ENCODE measurements at regions not wholly inside any gene's neighbourhood (a gene's known extent, or its start where the extent isn't known, plus 50 kb on each side); places are given as distances from the start of the nearest gene placed in this dataset.
"Not testable (repeated sequence)": the region's sequence is repeated elsewhere in the genome, so short reads cannot be mapped to it uniquely, and the experiment has no call there.

DNA sequence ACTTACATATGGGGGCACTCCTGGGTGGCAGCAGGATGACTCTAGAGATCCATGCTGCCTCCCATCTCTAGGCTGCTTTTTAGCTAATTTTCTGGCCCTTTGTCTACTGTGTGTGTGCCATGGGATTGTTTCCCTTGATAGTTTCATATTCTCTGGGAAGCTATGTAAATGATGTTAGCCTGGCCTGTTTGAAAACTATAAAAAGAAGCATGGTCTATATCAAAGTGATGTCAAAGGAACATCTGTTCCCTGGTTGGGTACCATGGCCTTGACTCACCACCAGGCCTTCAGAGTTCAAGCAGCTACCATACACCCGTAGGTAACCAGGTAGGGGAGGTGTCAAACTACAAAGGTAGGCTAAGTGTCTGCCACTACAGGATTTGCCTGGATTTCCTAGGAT lies 310.4 kb downstream of the FRK start:
- no peaks in the 10 kb centered on the region for H3K4me1 Mint-ChIP-seq
- H3K9me3 Mint-ChIP-seq, result peaks cover under 1% of the 10 kb centered on the region
- DNase-seq, result no peak
- TF ChIP-seq, protein P1, sequence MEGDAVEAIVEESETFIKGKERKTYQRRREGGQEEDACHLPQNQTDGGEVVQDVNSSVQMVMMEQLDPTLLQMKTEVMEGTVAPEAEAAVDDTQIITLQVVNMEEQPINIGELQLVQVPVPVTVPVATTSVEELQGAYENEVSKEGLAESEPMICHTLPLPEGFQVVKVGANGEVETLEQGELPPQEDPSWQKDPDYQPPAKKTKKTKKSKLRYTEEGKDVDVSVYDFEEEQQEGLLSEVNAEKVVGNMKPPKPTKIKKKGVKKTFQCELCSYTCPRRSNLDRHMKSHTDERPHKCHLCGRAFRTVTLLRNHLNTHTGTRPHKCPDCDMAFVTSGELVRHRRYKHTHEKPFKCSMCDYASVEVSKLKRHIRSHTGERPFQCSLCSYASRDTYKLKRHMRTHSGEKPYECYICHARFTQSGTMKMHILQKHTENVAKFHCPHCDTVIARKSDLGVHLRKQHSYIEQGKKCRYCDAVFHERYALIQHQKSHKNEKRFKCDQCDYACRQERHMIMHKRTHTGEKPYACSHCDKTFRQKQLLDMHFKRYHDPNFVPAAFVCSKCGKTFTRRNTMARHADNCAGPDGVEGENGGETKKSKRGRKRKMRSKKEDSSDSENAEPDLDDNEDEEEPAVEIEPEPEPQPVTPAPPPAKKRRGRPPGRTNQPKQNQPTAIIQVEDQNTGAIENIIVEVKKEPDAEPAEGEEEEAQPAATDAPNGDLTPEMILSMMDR (IDR thresholded peaks at IDR 0.05), result no peak
- H3K4me3 Mint-ChIP-seq, result no peak overlapping the region
- no peaks in the 10 kb centered on the region for H3K27me3 Mint-ChIP-seq (ENCODE audit: low read depth, poor library complexity)
- no peaks in the 10 kb centered on the region for H3K36me3 Mint-ChIP-seq (ENCODE audit: low read depth)
- no peak overlapping the region for H3K27ac Mint-ChIP-seq

DNA sequence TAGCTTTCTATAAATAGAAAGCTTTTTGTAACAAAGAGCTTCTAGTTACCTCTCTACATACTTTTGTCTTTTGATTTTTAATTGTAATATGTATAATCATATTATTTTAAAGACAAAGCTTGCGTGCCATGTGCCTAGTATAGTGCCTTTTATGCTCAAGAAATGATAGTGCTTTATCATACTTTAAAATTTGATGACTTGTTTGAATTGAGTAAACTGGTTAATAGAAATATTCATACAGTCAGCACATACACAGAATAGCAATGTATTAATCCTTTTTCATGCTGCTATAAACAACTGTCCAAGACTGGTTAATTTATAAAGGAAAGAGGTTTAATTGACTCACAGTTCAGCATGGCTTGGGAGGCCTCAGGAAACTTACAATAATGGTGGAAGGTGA lies 313.0 kb downstream of the FRK start:
- TF ChIP-seq, protein P1 (IDR thresholded peaks at IDR 0.05), result no peak
- no peaks in the 10 kb centered on the region for H3K4me1 Mint-ChIP-seq
- DNase-seq, result no peak
- peaks cover 16% of the 10 kb centered on the region for H3K9me3 Mint-ChIP-seq
- H3K36me3 Mint-ChIP-seq (ENCODE audit: low read depth), result no peaks in the 10 kb centered on the region
- no peak overlapping the region for H3K4me3 Mint-ChIP-seq
- H3K27me3 Mint-ChIP-seq (ENCODE audit: low read depth, poor library complexity), result no peaks in the 10 kb centered on the region
- H3K27ac Mint-ChIP-seq, result no peak overlapping the region

DNA sequence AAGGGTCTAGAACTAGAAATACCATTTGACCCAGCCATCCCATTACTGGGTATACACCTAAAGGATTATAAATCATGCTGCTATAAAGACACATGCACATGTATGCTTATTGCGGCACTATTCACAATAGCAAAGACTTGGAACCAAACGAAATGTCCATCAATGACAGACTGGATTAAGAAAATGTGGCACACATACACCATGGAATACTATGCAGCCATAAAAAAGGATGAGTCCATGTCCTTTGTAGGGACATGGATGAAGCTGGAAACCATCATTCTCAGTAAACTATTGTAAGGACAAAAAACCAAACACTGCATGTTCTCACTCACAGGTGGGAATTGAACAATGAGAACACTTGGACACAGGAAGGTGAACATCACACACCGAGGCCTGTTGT lies 314.1 kb downstream of the FRK start:
- H3K36me3 Mint-ChIP-seq (ENCODE audit: low read depth); DNase-seq; H3K27ac Mint-ChIP-seq; H3K4me3 Mint-ChIP-seq; H3K27me3 Mint-ChIP-seq (ENCODE audit: low read depth, poor library complexity); H3K4me1 Mint-ChIP-seq: not testable (repeated sequence)
- H3K9me3 Mint-ChIP-seq, result peaks cover 16% of the 10 kb centered on the region

DNA sequence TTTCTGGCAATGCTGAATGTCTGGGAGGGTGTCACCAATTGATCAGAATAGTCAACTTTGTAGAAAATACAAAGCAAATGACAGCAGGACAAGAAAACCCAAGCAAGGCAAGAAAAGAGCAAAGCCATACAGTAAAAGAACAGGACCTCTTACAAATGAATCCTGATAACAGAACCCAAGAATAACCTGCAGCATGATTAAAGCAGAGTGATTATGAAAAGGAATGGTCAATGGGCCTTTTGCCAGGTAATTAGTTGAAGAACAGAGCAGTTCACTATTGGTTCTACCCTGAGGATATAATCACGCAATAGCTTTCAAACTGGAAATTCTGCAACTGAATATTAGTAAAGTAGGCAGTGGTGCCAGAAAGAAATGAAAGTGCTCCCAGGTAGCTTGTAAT lies 319.8 kb downstream of the FRK start:
- H3K27ac Mint-ChIP-seq, result no peak overlapping the region
- H3K36me3 Mint-ChIP-seq (ENCODE audit: low read depth), result no peaks in the 10 kb centered on the region

DNA sequence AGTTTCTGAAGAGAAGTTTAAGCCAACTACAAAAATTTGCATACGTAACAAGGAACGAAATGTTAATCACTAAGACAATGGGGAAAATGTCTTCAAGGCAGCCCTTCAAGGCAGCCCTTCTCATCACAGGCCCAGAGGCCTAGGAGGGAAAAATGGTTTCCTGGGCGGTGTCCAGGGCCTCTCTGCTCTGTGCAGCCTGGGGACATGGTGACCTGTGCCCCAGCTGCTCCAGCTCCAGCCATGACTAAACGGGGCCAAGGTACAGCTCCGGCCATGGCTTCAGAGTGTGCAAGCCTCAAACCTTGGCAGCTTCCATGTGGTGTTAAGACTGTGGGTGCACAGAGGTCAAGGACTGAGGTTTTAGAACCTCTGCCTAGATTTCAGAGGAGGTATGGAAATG lies 325.1 kb downstream of the FRK start:
- TF ChIP-seq, protein P1 (IDR thresholded peaks at IDR 0.05), result no peak
- Mint-ChIP-seq H3K27me3 (ENCODE audit: low read depth, poor library complexity) (no peaks in the 10 kb centered on the region), H3K4me1 (no peaks in the 10 kb centered on the region), H3K9me3 (peaks cover 15% of the 10 kb centered on the region), H3K36me3 (ENCODE audit: low read depth) (no peaks in the 10 kb centered on the region), H3K4me3 (no peak overlapping the region), H3K27ac (no peak overlapping the region)
- DNase-seq, result no peak

More for the DNA sequence above, 319.8 kb downstream of the FRK start:
- no peaks in the 10 kb centered on the region for H3K27me3 Mint-ChIP-seq (ENCODE audit: low read depth, poor library complexity)
- no peak overlapping the region for H3K4me3 Mint-ChIP-seq
- TF ChIP-seq, protein P1 (IDR thresholded peaks at IDR 0.05), result no peak
- no peak for DNase-seq
- no peaks in the 10 kb centered on the region for H3K4me1 Mint-ChIP-seq
- H3K9me3 Mint-ChIP-seq, result peaks cover 23% of the 10 kb centered on the region

DNA sequence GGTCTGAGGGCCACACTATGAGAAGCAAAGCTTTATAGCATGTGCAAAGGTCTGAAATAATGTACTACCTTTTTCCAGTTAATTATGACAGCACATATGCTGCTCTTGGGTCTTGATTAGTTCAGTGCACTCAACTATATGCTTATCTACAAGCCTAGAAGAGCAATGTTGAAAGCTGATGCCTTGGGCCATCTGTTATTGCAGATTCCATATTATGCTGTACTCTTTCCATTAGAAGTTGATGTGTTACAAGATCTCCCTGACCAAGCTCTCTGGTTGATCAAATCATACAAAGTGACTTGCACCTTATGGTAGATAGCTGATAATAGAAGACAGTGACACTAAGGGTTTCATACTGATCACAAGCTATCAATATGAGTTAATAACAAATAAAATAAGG lies 327.3 kb downstream of the FRK start:
- H3K36me3 Mint-ChIP-seq (ENCODE audit: low read depth), result no peaks in the 10 kb centered on the region
- no peak for DNase-seq
- no peak overlapping the region for H3K4me3 Mint-ChIP-seq
- H3K4me1 Mint-ChIP-seq, result no peaks in the 10 kb centered on the region
- peaks cover 15% of the 10 kb centered on the region for H3K9me3 Mint-ChIP-seq
- TF ChIP-seq, protein P1 (IDR thresholded peaks at IDR 0.05), result no peak
- H3K27ac Mint-ChIP-seq, result no peak overlapping the region
- no peaks in the 10 kb centered on the region for H3K27me3 Mint-ChIP-seq (ENCODE audit: low read depth, poor library complexity)
